IMR-90 (cell line): ENCODE measurements at regions not wholly inside any gene's neighbourhood (a gene's known extent, or its start where the extent isn't known, plus 50 kb on each side); places are given as distances from the start of the nearest gene placed in this dataset.

Experiments used
- ATAC-seq: fragments of 200-7000 bp; cut with Tn5 transposase; 2 replicates; pipeline ENCODE4 v1.9.1; 2020; ENCODE audit warnings: low read depth, mild to moderate bottlenecking, moderate library complexity
- BruUV-seq: library from RNA; stranded (reverse); fragments of 400-500 nt; replicated peaks from 2 replicates; lab custom pipeline; 2021; lab: Mats Ljungman, UMichigan
- CTCF ChIA-PET: fragments of 300-600 bp; formaldehyde crosslinking; extraction: SDS; loops from one replicate; lab custom pipeline; 2021; ENCODE audit warnings: antibody characterized with exemption; lab: Yijun Ruan, JAX
- POLR2A ChIA-PET: fragments of 300-600 bp; sonication (Branson Sonifier 250); formaldehyde crosslinking; loops from one replicate; lab custom pipeline; 2022; ENCODE audit warnings: antibody characterized with exemption; ENCODE audit not compliant: unreplicated experiment; lab: Charles Lee
- DNase-seq: peaks from one replicate; pipeline ENCODE4 v3.0.0; 2013
- H2AFZ ChIP-seq: replicated peaks from 2 replicates; pipeline ENCODE3; 2013; ENCODE audit warnings: low read length, mild to moderate bottlenecking; ENCODE audit not compliant: poor library complexity
- H2AK5ac ChIP-seq: 2 replicates; pipeline ENCODE4 v1.6.1; 2013; ENCODE audit warnings: low read depth, low read length, inconsistent platforms
- H2AK9ac ChIP-seq: replicated peaks from 2 replicates; pipeline ENCODE3; 2013; ENCODE audit warnings: mild to moderate bottlenecking, low read depth, low read length, moderate library complexity; ENCODE audit not compliant: poor library complexity
- H2BK120ac ChIP-seq: 2 replicates; pipeline ENCODE4 v1.6.1; 2013; ENCODE audit warnings: low read depth, low read length, inconsistent platforms
- H2BK15ac ChIP-seq: 3 replicates; pipeline ENCODE4 v1.6.1; 2013; ENCODE audit warnings: low read depth, low read length, inconsistent platforms
- H2BK20ac ChIP-seq: 2 replicates; pipeline ENCODE4 v1.6.1; 2013; ENCODE audit warnings: low read depth, mild to moderate bottlenecking, inconsistent platforms, low read length, moderate library complexity
- H2BK5ac ChIP-seq: 2 replicates; pipeline ENCODE4 v1.6.1; 2013; ENCODE audit warnings: mild to moderate bottlenecking, low read depth, low read length, inconsistent platforms; ENCODE audit not compliant: poor library complexity, severe bottlenecking
- H3K14ac ChIP-seq: replicated peaks from 2 replicates; pipeline ENCODE4 v1.6.1; 2013; ENCODE audit warnings: low read depth, low read length, inconsistent platforms
- H3K18ac ChIP-seq: 2 replicates; pipeline ENCODE4 v1.6.1; 2013; ENCODE audit warnings: low read depth, low read length, control low read depth
- H3K23ac ChIP-seq: 2 replicates; pipeline ENCODE4 v1.6.1; 2013; ENCODE audit warnings: low read depth, low read length, inconsistent platforms
- H3K27ac ChIP-seq: 2 replicates; pipeline ENCODE4 v1.5.1; 2013; ENCODE audit warnings: mild to moderate bottlenecking, control low read depth, low read length; ENCODE audit not compliant: insufficient read depth
- H3K27me3 ChIP-seq: 2 replicates; pipeline ENCODE4 v1.6.1; 2013; ENCODE audit warnings: low read length; ENCODE audit not compliant: control insufficient read depth, insufficient read depth
- H3K36me3 ChIP-seq: 2 replicates; pipeline ENCODE4 v1.6.1; 2013; ENCODE audit warnings: low read length, mixed read lengths; ENCODE audit not compliant: control insufficient read depth, insufficient read depth
- H3K4ac ChIP-seq: 2 replicates; pipeline ENCODE4 v1.6.1; 2013; ENCODE audit warnings: low read depth, low read length, inconsistent platforms
- H3K4me1 ChIP-seq: 2 replicates; pipeline ENCODE4 v1.6.1; 2013; ENCODE audit warnings: low read length, mixed read lengths; ENCODE audit not compliant: control insufficient read depth, insufficient read depth
- H3K4me2 ChIP-seq: 2 replicates; pipeline ENCODE4 v1.6.1; 2013; ENCODE audit warnings: low read depth, mild to moderate bottlenecking, control low read depth, low read length, moderate library complexity
- H3K4me3 ChIP-seq: 2 replicates; pipeline ENCODE4 v1.5.1; 2013; ENCODE audit warnings: low read depth, mild to moderate bottlenecking, control low read depth, low read length, moderate library complexity; ENCODE audit not compliant: insufficient read depth
- H3K56ac ChIP-seq: 2 replicates; pipeline ENCODE4 v1.6.1; 2013; ENCODE audit warnings: low read length, inconsistent platforms; ENCODE audit not compliant: insufficient read depth; ENCODE audit errors: extremely low read depth
- H3K79me1 ChIP-seq, 2 experiments: 2 replicates each; pipeline ENCODE4 v1.6.1; 2013; ENCODE audit warnings: low read length in 2 of 2, inconsistent platforms in 1 of 2, low read depth in 1 of 2
- H3K9ac ChIP-seq: 2 replicates; pipeline ENCODE4 v1.6.1; 2013; ENCODE audit warnings: low read depth, low read length, control low read depth
- H3K9me1 ChIP-seq: 2 replicates; pipeline ENCODE4 v1.6.1; 2013; ENCODE audit warnings: low read length, inconsistent platforms; ENCODE audit not compliant: insufficient read depth
- H3K9me3 ChIP-seq: 2 replicates; pipeline ENCODE4 v1.6.1; 2013; ENCODE audit warnings: low read length; ENCODE audit not compliant: control insufficient read depth, insufficient read depth
- H4K20me1 ChIP-seq: 2 replicates; pipeline ENCODE4 v1.6.1; 2013; ENCODE audit warnings: low read length, inconsistent platforms; ENCODE audit not compliant: insufficient read depth
- H4K5ac ChIP-seq: 2 replicates; pipeline ENCODE4 v1.6.1; 2013; ENCODE audit warnings: mild to moderate bottlenecking, low read depth, low read length, control low read depth
- H4K8ac ChIP-seq, 2 experiments: 2 replicates each; pipeline ENCODE4 v1.6.1; 2013; ENCODE audit warnings: low read depth in 2 of 2, low read length in 2 of 2, control low read depth in 1 of 2, inconsistent platforms in 1 of 2
- H4K91ac ChIP-seq: 2 replicates; pipeline ENCODE4 v1.6.1; 2013; ENCODE audit warnings: low read depth, low read length, inconsistent platforms; ENCODE audit not compliant: insufficient read depth
- BHLHE40 ChIP-seq: fragments of 150-350 bp; IDR thresholded peaks from 2 replicates; pipeline ENCODE4 v1.6.1; 2016; ENCODE audit warnings: mild to moderate bottlenecking, low read depth, low read length
- CEBPB ChIP-seq: IDR thresholded peaks from 2 replicates; pipeline ENCODE4 v1.6.1; 2012; ENCODE audit warnings: low read depth, low read length, improper control_type of control experiment
- FOS ChIP-seq: fragments of 150-350 bp; IDR thresholded peaks from 2 replicates; pipeline ENCODE4 v1.6.1; 2016; ENCODE audit warnings: low read depth, low read length
- MAFK ChIP-seq: IDR thresholded peaks from 2 replicates; pipeline ENCODE4 v1.6.1; 2012; ENCODE audit warnings: low read depth, low read length, improper control_type of control experiment
- MAZ ChIP-seq: IDR thresholded peaks from 2 replicates; pipeline ENCODE4 v1.6.1; 2012; ENCODE audit warnings: low read depth, mild to moderate bottlenecking, low read length, improper control_type of control experiment, moderate library complexity, borderline replicate concordance
- NFE2L2 ChIP-seq: fragments of 150-350 bp; IDR thresholded peaks from 2 replicates; pipeline ENCODE4 v1.6.1; 2016; ENCODE audit warnings: low read depth, mild to moderate bottlenecking, low read length
- POLR2A ChIP-seq: IDR thresholded peaks from 2 replicates; pipeline ENCODE4 v1.6.1; 2012; ENCODE audit warnings: mild to moderate bottlenecking, low read depth, low read length
- RAD21 ChIP-seq: IDR thresholded peaks from 2 replicates; pipeline ENCODE4 v1.6.1; 2012; ENCODE audit warnings: low read length, improper control_type of control experiment
- RCOR1 ChIP-seq: IDR thresholded peaks from 2 replicates; pipeline ENCODE4 v1.6.1; 2012; ENCODE audit warnings: mild to moderate bottlenecking, low read length, improper control_type of control experiment; ENCODE audit not compliant: insufficient replicate concordance
- RFX5 ChIP-seq: IDR thresholded peaks from 2 replicates; pipeline ENCODE4 v1.8.0; 2012; ENCODE audit warnings: low read depth, mild to moderate bottlenecking, low read length, moderate library complexity
- WGBS, 2 experiments: methylation state at CpG; one replicate each; pipeline versions ENCODE4 v1.1.5 to v1.1.7; 2013; ENCODE audit warnings: missing lambda C conversion rate in 2 of 2; ENCODE audit not compliant: insufficient read length in 1 of 2; ENCODE audit errors: extremely low coverage in 2 of 2; 5-methylcytosine and 5-hydroxymethylcytosine counted together
- dilution Hi-C: fragments of 300-500 bp; cut with HindIII; formaldehyde crosslinking; loops from one replicate; pipeline ENCODE4 v1.14.3; 2018; ENCODE audit warnings: low sequenced_read_pairs; ENCODE audit not compliant: unreplicated experiment
- in situ Hi-C: fragments of 300-500 bp; cut with MboI; formaldehyde crosslinking; loops from 3 replicates; pipeline ENCODE4 v1.14.3; 2019; ENCODE audit warnings: low sequenced_read_pairs, inconsistent platforms, mixed read lengths
- intact Hi-C: fragments of 100-400 bp; cut with micrococcal nuclease; formaldehyde crosslinking; loops from 2 replicates; pipeline ENCODE4 v1.10.0; 2022
- TF ChIP-seq, protein P1 (sequence below): fragments of 150-350 bp; IDR thresholded peaks from 2 replicates; pipeline ENCODE4 v1.6.1; 2016; ENCODE audit warnings: low read depth, mild to moderate bottlenecking, low read length, moderate library complexity, borderline replicate concordance
- TF ChIP-seq, protein P2 (sequence below): conservative IDR thresholded peaks from 2 replicates; pipeline ENCODE4 v1.5.1; 2012; ENCODE audit warnings: mild to moderate bottlenecking, low read depth, low read length, improper control_type of control experiment

DNA sequence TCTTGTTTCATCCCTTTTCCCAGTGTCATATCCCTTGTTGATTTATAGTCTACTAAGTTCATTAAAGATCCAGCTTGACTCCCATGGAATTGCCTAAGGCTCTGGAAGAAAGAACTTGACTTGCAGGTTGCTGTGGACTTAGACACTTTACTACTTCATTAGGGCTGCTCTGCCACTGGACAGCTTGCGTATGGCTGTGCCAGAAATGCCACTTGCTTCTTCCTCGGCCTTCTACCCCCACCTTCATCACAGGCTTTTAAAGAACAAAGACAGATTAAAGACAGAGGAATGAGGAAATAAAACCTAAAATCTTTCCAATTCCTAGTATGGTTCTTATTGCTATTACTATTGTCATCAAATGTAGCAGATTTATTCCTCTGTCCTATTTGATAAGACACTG lies 591.7 kb downstream of the BCL11A start:
- Histone ChIP-seq H4K5ac (no peak overlapping the region), H3K4me3 (no peak overlapping the region), H2AK5ac (no peak overlapping the region), H4K20me1 (no peaks in the 10 kb centered on the region), H3K9me1 (no peaks in the 10 kb centered on the region), H3K36me3 (no peaks in the 10 kb centered on the region), H3K4me1 (no peaks in the 10 kb centered on the region), H3K9me3 (0 out of 2 replicates have a peak, but pooled peaks cover 4% of the 10 kb centered on the region), H3K14ac (no peak overlapping the region), H2AFZ (no peak overlapping the region), H2BK15ac (no peak overlapping the region), H3K4ac (no peak overlapping the region), H4K8ac (no peak overlapping the region), H3K4me2 (no peak overlapping the region), H4K91ac (no peak overlapping the region), H2BK120ac (no peak overlapping the region), H3K23ac (no peak overlapping the region), H3K27me3 (no peaks in the 10 kb centered on the region), H3K79me1 (no peaks in the 10 kb centered on the region), H2AK9ac (no peak overlapping the region), H3K9ac (no peak overlapping the region), H3K27ac (no peak overlapping the region), H2BK5ac (no peak overlapping the region), H3K18ac (no peak overlapping the region), H3K56ac (no peak overlapping the region), H2BK20ac (no peak overlapping the region)
- WGBS, 2 experiments, result no CpG with 5 or more reads among the region's 2 CpGs
- dilution Hi-C loops (no loop called here), intact Hi-C loops (no loop called here), in situ Hi-C loops (no loop called here)
- TF ChIP-seq RAD21 (no peak), FOS (no peak), MAZ (no peak), BHLHE40 (no peak), NFE2L2 (no peak), MAFK (no peak), POLR2A (no peak), CEBPB (no peak), RFX5 (no peak), RCOR1 (no peak)
- TF ChIP-seq, protein P1, sequence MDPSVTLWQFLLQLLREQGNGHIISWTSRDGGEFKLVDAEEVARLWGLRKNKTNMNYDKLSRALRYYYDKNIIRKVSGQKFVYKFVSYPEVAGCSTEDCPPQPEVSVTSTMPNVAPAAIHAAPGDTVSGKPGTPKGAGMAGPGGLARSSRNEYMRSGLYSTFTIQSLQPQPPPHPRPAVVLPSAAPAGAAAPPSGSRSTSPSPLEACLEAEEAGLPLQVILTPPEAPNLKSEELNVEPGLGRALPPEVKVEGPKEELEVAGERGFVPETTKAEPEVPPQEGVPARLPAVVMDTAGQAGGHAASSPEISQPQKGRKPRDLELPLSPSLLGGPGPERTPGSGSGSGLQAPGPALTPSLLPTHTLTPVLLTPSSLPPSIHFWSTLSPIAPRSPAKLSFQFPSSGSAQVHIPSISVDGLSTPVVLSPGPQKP, result no peak
- TF ChIP-seq, protein P2, sequence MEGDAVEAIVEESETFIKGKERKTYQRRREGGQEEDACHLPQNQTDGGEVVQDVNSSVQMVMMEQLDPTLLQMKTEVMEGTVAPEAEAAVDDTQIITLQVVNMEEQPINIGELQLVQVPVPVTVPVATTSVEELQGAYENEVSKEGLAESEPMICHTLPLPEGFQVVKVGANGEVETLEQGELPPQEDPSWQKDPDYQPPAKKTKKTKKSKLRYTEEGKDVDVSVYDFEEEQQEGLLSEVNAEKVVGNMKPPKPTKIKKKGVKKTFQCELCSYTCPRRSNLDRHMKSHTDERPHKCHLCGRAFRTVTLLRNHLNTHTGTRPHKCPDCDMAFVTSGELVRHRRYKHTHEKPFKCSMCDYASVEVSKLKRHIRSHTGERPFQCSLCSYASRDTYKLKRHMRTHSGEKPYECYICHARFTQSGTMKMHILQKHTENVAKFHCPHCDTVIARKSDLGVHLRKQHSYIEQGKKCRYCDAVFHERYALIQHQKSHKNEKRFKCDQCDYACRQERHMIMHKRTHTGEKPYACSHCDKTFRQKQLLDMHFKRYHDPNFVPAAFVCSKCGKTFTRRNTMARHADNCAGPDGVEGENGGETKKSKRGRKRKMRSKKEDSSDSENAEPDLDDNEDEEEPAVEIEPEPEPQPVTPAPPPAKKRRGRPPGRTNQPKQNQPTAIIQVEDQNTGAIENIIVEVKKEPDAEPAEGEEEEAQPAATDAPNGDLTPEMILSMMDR, result no peak
- ChIA-PET CTCF (no interaction called here), POLR2A (no interaction called here)
- no peak for ATAC-seq
- no TSS peak for BruUV-seq
- DNase-seq, result no peak
